Activated T-cell treated with anti-CD3 and anti-CD28 coated beads, Interleukin-2, amount 50 U/mL, for 4 hours (primary cell): ENCODE measurements at regions not wholly inside any gene's neighbourhood (a gene's known extent, or its start where the extent isn't known, plus 50 kb on each side); places are given as distances from the start of the nearest gene placed in this dataset.

Experiments used
- ATAC-seq, 2 donors: fragments of 200-7000 bp; cut with Tn5 transposase; one replicate each; pipeline ENCODE4 v1.10.0; 2021
- DNase-seq: peaks from one replicate; pipeline ENCODE4 v3.0.0-alpha.2; 2020
- H3K27me3 Mint-ChIP-seq: one replicate; pipeline ENCODE4 v1.8.0; 2021; ENCODE audit warnings: low read depth, mixed read lengths
- H3K36me3 Mint-ChIP-seq: one replicate; pipeline ENCODE4 v1.8.0; 2022; ENCODE audit warnings: mixed read lengths; ENCODE audit not compliant: insufficient read depth
- H3K4me1 Mint-ChIP-seq: one replicate; pipeline ENCODE4 v1.8.0; 2021; ENCODE audit warnings: low read depth, mixed read lengths
- H3K4me3 Mint-ChIP-seq: one replicate; pipeline ENCODE4 v1.8.0; 2021; ENCODE audit warnings: mild to moderate bottlenecking, moderate library complexity, mixed read lengths
- H3K9me3 Mint-ChIP-seq: one replicate; pipeline ENCODE4 v1.8.0; 2021; ENCODE audit warnings: mixed read lengths

DNA sequence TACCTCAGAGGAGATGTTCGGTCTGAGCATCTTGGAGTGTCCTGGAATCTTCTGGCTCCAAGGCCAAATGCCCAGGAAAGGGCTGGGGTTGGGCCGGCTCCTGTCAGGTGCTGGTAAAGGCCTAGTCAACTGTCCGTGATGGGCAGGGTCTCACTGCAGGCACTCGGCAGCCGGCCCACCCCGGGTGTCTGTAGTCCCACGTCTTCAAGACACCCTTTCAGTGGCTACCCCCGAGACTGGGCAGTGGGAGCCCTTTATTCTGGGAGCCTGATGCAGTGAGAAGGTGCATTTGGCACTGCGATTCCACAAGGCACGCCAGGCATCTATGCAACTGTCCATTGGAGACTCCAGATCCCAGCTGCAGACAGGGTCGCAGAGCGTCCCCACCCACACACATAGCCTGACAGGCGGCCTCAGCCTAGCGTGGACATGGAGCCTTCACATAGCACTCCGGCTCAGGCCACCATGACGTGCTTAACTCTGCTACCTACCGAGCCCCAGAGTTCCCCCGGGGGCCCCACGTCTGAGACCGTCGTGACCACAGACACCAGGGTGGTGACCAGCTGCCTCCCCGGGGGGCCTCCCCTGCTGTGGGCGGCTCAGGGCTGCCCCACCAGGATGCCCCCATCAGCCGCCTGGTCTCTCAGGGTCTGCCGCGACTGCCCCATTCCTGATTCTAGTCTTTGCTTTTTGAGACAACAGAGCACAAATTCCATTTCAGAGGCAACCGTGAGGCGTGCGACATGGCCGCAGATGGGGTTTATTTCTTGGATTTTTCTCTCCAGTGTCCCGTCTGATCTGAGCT lies 331.8 kb upstream of the SFSWAP start:
- H3K4me3 Mint-ChIP-seq = no peak overlapping the region
- no peaks in the 10 kb centered on the region for H3K9me3 Mint-ChIP-seq
- no peaks in the 10 kb centered on the region for H3K36me3 Mint-ChIP-seq
- ATAC-seq = no peak
- peaks cover 4% of the 10 kb centered on the region for H3K27me3 Mint-ChIP-seq
- DNase-seq = no peak
- H3K4me1 Mint-ChIP-seq = no peaks in the 10 kb centered on the region

DNA sequence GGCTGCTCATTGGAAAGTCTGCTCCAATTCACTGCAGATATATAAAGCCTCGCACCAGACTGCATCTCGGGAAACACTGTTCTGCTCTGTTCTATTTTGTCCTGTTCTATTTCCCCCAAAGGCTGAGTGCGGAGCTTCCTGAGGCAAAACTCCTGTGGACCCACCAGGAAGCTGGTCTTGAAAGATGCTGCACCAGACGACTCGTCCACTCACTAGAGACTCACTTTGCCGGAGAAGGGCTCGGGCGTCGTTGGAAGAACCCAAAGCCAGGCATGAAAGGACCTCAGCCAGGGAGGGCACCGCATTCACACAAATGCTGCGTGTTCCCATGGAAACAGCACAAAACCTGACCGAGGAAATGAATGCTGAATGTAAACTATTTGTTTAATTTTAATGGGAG lies 331.2 kb upstream of the SFSWAP start:
- Mint-ChIP-seq H3K36me3 (no peaks in the 10 kb centered on the region), H3K27me3 (peaks cover 4% of the 10 kb centered on the region), H3K4me1 (no peaks in the 10 kb centered on the region), H3K4me3 (no peak overlapping the region), H3K9me3 (no peaks in the 10 kb centered on the region)
- ATAC-seq (no peak), DNase-seq (no peak)

DNA sequence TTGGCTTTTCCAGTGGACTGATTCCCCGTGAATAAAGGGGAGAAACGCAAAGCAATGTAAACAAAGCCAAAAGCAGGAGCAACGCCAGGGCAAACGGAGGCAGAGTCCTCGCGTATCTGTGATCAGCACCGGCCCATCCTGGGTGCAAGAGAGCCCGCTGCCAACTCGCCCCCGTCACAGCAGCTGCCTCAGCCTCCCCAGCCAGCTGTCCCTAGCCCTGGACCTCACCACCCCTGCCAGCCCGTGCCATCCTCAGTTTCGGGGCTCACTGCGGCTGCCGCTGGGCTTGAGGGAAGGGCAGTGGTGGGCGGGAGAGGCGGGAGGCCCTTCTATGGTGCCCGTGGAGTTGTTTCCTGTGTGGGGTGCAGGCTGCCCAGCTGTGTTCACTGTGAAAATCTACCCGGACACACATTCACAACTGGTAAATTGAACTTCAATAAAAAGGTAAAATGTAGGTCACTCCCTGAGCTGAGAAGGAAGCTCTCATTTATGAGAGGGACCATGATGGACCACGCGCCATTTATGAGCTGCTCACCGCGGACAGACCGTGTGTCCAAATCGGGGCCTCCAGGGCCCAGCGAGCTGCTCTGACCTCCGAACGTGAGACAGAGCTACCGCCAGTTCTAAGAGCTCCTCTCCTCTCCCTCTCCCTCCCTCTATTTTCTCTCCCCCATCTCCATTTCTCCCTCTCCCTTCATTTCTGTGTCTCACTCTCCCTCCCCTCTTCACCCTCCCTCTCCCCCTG lies 330.5 kb upstream of the SFSWAP start:
- Mint-ChIP-seq H3K27me3 (peaks cover 4% of the 10 kb centered on the region), H3K4me1 (no peaks in the 10 kb centered on the region), H3K9me3 (no peaks in the 10 kb centered on the region), H3K36me3 (no peaks in the 10 kb centered on the region), H3K4me3 (no peak overlapping the region)
- DNase-seq = no peak
- no peak for ATAC-seq

DNA sequence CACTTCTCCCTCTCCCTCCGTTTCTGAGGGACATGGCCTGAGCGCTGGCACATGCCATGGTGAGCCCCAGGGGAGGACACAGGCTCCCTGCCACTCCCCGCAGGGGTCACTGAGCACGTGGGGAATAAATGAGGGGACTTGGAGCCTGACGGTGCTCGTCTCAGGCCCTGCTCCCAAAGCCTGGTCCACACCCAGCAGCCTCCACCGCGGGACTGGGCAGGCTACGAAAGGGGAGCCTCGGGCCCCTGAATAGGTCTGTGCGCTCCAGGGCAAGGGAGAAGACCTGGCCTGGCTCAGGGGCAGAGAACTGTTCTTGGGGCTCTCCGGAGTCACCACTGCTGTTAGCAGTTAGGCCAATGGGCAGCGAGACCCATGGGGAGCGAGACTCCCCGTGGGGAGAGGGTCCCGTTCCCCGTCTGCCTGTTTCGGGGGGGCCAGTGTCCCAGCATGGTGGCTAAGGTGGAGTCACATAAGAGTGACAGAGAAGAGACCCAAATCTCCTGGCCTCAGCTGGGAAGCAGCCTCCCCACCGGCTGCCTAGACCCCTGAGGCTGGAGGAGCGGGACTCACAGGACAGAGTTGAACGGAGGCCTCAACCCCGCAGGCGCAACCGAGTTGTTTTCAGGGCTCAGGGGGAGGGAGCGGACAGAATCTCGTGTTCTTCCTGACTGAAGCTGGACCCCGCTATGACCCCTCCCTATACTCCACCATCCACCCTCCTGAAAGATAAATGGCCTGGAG lies 329.8 kb upstream of the SFSWAP start:
- H3K4me3 Mint-ChIP-seq = no peak overlapping the region
- peaks cover 4% of the 10 kb centered on the region for H3K27me3 Mint-ChIP-seq
- ATAC-seq = no peak
- H3K36me3 Mint-ChIP-seq = no peaks in the 10 kb centered on the region
- H3K4me1 Mint-ChIP-seq = no peaks in the 10 kb centered on the region
- H3K9me3 Mint-ChIP-seq = no peaks in the 10 kb centered on the region
- DNase-seq = no peak

DNA sequence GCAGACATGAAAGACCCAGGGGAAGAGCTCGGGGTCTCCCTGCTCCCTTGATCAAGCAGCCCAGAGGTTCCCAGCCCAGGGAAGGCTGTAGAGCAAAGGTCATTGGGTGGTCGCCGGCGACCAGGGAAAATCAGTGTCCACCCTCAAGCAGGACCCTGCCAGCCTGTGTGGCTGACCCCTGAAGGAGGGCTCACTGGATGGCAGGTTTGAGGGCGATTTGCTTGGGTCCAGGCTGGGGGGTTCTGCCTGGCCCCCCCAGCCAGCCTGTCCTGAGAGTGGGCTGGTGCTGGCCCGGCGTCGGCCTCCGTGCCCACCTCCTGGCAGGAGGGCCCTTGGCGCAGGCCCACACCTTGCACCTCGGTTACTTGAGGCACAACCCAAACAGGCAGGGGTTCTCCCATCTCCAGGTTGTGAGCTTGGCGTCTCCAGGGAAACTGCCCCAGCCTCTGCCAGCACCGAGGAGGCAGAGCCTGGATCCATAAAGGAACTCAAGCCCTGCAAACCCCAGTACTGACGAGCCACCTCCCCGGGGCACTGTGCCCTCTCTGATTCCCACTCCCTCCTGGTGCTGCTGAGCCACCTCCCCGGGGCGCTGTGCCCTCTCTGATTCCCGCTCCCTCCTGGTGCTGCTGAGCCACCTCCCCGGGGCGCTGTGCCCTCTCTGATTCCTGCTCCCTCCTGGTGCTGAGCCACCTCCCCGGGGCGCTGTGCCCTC lies 329.0 kb upstream of the SFSWAP start:
- DNase-seq = no peak
- no peak for ATAC-seq
- H3K36me3 Mint-ChIP-seq = no peaks in the 10 kb centered on the region
- H3K27me3 Mint-ChIP-seq = peaks cover 4% of the 10 kb centered on the region
- no peak overlapping the region for H3K4me3 Mint-ChIP-seq
- no peaks in the 10 kb centered on the region for H3K4me1 Mint-ChIP-seq
- no peaks in the 10 kb centered on the region for H3K9me3 Mint-ChIP-seq

DNA sequence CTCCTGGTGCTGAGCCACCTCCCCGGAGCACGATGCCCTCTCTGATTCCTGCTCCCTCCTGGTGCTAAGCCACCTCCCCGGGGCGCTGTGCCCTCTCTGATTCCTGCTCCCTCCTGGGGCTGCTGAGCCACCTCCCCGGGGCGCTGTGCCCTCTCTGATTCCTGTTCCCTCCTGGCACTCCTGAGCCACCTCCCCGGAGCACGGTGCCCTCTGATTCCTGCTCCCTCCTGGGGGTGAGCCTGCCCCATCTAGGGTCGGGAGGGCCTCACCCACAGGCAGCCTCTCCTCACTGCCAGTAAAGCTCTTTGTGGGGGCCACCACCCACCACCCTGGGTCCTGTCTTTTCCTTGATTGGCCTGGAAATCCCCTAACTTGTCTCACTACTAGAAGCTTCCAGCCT lies 327.6 kb upstream of the SFSWAP start:
- Mint-ChIP-seq H3K4me3 (no peak overlapping the region), H3K4me1 (no peaks in the 10 kb centered on the region), H3K27me3 (peaks cover 4% of the 10 kb centered on the region), H3K9me3 (no peaks in the 10 kb centered on the region), H3K36me3 (no peaks in the 10 kb centered on the region)
- ATAC-seq (no peak), DNase-seq (no peak)

DNA sequence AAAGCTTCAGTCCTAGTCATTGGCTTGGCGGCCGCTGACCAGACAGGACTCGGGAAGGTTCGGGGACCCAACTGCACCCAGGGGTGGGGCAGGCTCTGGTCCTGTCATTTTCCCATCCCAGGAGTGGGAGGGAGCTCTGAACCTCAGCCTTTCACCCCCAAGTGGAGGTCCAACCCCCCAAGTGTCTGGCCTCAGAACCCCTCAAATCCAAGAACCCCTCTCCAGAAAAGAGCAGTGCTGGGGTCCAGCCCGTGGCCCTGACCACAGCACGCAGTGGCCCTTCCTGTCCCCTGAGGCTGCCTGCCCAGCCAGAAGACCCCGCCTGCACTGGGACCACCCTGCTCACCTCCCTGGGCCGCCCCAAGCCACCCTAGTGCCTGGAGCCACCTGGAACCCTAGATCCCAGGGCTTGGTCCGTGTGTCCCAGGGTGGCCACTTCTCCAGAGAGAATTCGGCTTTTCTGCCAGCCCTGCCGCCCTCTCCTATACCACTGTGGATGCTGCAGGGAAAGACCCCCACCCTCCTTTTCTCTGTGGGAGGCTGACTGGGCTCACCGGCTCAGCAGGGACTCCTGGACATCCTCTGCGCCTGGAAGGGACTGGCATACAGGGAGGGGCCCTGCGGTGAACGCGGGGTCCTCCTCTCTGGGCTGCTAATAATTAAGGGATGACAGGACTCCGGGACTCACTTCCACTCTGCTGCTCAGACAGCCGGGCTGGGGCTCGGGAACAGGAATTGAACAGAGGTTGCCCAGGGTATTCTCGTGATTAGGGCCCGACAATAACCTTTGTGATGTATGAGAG lies 326.9 kb upstream of the SFSWAP start:
- no peak for ATAC-seq
- no peak for DNase-seq
- Mint-ChIP-seq H3K4me3 (no peak overlapping the region), H3K27me3 (peaks cover 4% of the 10 kb centered on the region), H3K36me3 (no peaks in the 10 kb centered on the region), H3K4me1 (no peaks in the 10 kb centered on the region), H3K9me3 (no peaks in the 10 kb centered on the region)

DNA sequence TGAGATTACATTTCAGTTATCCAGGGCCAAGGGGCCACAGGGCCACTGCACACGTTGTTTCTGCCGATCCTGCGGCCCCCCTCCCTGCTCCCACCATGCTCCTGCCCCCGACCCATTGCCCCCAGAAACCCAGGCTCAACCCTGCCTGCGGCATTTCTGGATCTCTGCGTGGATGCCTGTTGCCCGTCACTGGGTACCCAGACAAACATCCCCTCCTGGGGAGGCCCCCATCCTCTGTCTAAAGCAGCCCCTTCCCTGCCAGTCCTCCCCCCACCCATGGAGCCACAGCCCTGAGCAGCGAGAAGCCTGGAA lies 326.4 kb upstream of the SFSWAP start:
- H3K9me3 Mint-ChIP-seq = no peaks in the 10 kb centered on the region

DNA sequence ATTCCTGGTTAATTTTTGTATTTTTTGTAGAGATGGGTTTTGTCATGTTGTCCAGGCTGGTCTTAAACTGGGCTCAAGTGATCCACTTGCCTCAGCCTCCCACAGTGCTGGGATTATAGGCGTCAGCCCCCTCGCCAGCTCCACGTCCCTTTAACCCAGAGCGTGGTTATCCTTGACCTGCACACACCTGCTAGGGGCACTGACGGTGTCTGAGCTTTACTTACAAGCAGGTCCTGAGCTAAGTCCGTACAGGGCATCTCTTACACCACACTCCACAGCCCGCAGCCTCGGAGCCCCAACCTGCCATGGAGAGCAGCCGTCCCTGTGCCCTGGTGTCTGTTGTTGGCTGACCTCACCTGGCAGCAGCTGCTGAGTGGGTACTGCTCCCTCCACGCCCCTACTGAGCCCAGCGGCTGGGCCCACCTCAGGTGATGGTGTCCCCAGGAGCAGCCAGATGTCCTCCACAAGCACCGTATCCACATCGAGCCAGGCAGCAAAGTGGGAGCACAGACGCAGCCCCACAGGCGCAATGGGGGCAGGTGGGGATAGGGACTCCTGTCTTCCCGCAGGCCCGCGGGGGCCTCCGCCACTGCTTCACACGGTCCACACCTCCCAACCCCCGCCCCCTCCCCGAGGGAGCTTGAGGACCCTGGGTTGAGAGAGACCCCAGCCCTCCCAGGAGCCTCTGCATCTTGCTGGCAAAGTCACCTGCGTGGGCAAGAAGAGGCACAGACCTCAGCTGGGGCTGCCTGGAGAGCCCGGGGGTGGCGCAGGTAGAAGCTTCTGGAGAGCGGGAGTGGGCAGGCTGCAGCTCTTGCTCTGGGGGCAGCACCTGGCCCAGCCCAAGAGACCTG lies 325.4 kb upstream of the SFSWAP start:
- DNase-seq = no peak
- Mint-ChIP-seq H3K9me3 (no peaks in the 10 kb centered on the region), H3K4me1 (no peaks in the 10 kb centered on the region), H3K36me3 (no peaks in the 10 kb centered on the region), H3K4me3 (no peak overlapping the region), H3K27me3 (peaks cover 6% of the 10 kb centered on the region)
- no peak for ATAC-seq

More for the DNA sequence above, 326.4 kb upstream of the SFSWAP start:
- ATAC-seq (no peak), DNase-seq (no peak)
- Mint-ChIP-seq H3K4me3 (no peak overlapping the region), H3K4me1 (no peaks in the 10 kb centered on the region), H3K36me3 (no peaks in the 10 kb centered on the region), H3K27me3 (peaks cover 2% of the 10 kb centered on the region)

DNA sequence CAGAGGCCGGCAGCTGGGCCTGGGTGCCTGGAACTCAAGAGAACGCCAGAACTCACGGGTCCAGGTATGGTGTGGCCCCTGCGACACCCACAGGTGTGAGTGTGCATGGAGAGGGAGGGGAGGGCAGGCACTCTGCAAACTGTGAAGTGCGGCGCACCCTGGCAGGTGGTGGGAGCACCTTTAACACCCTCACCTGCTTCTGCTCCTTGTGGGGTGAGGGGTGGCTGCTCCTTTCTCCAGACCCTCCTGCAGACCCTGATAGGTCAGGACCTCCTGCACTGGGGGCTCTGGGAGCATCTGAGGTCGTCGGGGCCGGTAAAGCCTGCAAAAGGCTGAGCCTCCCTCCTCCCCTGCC lies 324.7 kb upstream of the SFSWAP start:
- Mint-ChIP-seq H3K9me3 (no peaks in the 10 kb centered on the region), H3K4me3 (no peak overlapping the region), H3K4me1 (no peaks in the 10 kb centered on the region), H3K36me3 (no peaks in the 10 kb centered on the region), H3K27me3 (peaks cover 6% of the 10 kb centered on the region)
- DNase-seq = no peak
- ATAC-seq = no peak

DNA sequence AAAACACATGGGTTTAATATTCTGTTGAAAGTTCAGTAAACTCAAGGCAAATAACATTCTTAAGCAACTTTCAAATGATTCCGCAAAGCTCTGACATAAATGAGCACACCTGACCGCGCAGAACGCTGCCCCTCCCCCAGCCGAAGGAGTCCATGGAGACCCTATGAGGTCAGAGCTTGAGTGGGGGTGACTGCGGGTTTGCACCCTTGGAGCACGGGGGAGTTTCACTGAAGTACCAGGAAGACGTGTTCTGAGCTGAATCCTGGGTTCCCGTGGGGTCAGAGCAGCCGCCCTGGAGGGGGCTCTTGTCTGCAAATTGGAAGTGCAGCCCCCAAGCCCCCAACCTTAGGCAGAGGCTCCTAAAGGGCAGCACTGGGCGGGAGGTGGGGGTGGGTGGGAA lies 324.1 kb upstream of the SFSWAP start:
- no peaks in the 10 kb centered on the region for H3K36me3 Mint-ChIP-seq
- no peak for ATAC-seq
- peaks cover 5% of the 10 kb centered on the region for H3K27me3 Mint-ChIP-seq
- no peaks in the 10 kb centered on the region for H3K9me3 Mint-ChIP-seq
- no peak overlapping the region for H3K4me3 Mint-ChIP-seq
- DNase-seq = no peak
- H3K4me1 Mint-ChIP-seq = no peaks in the 10 kb centered on the region

DNA sequence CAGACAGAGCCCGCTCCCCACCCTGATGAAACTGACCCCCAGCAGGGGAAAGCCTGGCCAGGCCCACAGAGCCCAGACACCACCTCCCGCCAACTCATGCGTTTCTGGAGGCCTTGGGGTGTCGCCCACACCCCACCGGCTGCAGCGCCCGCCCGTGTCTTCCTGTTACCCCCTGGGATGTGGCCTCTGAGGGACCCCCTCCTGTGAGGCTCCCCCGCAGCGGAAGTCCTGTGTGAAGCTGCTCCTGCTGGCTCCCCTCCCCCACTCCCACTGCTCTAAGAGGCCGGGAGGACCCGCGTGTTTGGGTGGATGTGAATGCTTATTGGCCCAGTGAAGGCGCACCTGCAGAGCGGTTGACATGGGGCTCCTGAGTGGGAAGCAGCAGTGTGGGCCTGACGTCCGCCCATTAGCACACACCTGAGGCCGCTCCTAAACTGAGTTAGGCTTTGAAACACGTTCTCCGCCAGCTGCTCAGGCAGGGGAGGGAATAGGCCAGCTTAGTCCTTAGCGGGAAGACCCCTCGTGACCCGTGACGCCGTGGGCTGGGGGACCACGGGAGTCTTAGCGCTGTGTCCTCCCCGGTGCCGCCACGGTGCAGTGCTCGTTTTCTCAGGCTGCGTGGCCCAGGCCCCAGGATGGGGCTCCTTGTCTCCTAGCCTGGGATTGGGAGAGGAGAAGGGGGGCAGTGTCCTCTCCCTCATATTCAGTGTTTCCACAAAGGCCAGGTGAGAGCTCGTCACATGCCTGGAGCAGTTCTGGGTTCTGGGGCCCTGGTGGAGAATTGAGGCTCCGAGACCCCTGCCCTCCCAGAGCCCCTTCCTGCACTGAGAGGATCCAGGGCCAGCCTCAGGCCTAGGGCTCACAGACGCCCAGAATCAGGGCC lies 323.4 kb upstream of the SFSWAP start:
- H3K4me3 Mint-ChIP-seq = no peak overlapping the region
- H3K27me3 Mint-ChIP-seq = peaks cover 5% of the 10 kb centered on the region
- ATAC-seq (no peak), DNase-seq (no peak)
- H3K9me3 Mint-ChIP-seq = no peaks in the 10 kb centered on the region
- H3K4me1 Mint-ChIP-seq = no peaks in the 10 kb centered on the region
- no peaks in the 10 kb centered on the region for H3K36me3 Mint-ChIP-seq
